ENCODE measurements at regions not wholly inside any gene's neighbourhood (a gene's known extent, or its start where the extent isn't known, plus 50 kb on each side); places are given as distances from the start of the nearest gene placed in this dataset.

DNA sequence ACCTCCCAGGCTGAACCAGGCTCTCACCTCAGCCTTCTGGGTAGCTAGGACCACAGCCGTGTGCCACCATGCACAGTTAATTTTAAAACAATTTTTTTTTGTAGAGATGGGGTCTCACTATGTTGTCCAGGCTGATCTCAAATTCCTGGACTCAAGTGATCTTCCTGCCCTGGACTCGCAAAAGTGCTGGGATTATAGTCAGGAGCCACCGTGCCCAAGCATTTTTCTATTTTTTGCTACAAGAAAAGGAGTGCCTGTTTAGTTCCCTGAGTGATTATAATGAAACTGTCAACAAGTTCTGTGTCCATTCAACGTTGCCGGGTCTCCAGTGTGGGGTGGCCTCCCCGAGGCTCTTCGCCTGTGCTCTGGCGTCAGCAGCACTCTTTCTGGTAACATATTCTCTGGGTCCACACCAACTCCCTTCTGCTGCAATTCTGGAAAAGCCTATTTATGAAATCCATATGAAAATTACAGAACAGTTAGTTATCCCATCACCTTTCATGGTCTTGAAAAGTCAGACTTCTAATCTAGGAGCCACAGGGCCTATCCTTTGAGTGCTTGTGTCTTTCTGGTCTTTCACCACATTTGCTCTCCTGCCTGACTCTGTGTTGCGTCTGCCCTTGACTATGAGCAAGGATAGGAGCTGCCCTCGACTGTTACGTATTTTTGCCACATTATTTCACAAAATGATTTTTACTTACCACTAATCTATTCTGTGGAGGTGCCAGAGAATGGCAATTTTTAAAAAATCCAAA, 172.7 kb downstream of the SOCS6 start:
- no peak for DNase-seq (ENCODE audit: low read depth in 2 of 2)

DNA sequence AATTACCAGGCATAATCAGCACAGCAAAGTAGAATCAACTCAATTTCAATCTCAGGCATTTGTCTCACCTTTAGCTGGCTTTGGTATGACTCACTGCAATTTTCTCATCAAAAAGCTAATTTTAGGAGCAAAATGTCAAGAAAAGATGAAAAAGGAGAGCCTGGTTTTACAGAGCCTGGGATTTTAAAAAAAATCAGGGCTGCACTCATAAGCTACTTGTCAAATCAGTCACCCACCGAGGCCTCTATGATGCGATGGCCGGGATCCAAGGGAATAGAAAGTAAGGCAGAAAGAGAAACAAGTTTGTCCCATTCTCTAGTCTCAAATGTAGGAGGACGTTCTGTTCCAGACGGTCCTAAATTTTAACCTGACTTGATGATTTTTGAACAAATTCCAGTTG, 170.9 kb downstream of the SOCS6 start:
- DNase-seq (ENCODE audit: low read depth in 2 of 2), result no peak

DNA sequence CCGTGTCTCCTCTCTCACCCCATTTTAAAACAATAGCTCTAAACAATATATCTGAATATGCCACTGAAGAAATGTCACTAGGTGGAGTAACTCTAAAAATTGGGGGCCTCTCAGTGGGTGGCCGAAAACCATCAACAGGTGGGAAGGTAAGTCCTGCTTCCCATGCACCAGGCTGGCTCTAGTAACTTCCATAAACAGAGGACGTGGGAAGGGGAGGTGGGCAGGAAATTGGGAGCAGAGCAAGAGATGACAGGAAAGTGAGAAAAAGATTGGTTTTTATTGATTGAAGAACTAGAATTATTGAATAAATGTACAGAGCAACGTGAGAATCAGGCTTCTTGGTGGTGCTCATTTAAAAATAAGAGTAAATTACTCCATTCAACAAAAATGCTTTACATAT, 170.4 kb downstream of the SOCS6 start:
- DNase-seq (ENCODE audit: low read depth in 2 of 2), result no peak

DNA sequence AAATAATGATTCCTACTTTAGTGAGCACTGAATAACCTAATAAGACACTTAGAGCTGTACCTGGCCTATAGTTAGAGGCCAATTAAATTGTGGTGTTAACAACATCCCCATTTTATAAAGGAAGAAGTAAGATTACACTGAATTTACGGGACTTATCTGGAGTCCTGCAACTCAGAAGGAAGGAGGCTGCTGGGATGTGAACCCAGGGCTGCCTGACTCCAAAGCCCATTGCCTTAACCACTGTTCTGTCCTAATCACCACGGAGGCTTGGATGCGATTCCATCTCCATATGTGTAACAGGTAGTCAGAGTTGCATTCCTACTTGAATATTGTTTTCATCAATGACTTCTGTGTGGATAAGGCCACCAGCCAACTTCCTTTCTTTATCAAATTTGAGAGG, 168.9 kb downstream of the SOCS6 start:
- no peak for DNase-seq (ENCODE audit: low read depth in 2 of 2)

DNA sequence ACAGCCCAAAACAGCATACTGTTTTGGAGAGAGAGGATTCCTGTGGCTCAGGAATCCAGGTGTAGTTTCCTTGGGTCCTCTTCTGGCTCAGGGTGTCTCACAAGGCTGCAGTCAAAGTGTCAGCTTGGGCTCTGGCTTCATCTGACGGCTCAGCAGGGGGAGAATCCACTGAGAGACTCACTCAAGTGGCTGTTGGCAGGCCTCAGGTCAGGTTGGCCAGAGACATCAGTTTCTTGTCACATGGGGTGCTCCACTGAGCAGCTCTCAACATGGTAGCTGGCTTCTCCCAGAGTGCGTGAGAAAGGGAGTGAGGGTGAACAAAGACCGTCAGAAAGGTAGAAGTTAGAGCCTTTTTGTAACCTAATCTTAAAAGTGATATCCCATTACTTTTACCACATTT, 168.4 kb downstream of the SOCS6 start:
- no peak for DNase-seq (ENCODE audit: low read depth in 2 of 2)

DNA sequence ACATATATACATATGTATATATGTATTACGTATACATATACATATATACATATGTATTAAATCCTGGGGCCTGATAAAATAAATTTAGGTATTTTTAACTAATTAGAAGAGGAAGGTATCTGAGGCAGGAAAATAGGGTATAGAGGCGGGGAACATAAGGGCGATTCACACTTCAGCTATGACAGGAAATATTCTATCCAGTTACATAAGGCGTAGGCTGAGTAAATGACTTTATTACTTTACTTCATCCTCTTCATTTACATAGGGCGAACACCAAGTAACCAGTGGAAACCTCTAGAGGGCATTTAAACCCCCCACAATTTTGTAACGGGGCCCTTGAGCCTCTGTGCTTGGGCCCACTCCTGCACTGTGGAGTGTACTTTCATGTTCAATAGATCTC, 167.5 kb downstream of the SOCS6 start:
- DNase-seq (ENCODE audit: low read depth in 2 of 2), result no peak

DNA sequence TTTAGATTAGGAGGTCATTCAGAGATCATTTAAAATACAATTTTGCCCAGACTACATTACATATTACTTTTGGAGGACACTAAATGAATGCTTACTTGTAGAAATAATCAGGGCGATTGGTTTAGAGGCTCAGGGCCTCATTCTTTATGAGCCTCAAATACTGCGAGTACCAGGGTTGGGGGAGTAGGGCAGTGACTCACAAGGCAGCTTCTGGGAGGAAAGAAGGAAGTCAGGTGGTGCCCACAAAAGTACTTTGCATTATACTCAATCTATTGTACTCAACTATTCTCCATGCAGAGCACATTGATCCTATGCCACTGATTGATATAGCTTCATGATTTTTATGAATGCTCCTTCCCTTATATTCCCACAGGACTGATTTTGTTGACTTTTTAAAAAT, 166.9 kb downstream of the SOCS6 start:
- no peak for DNase-seq (ENCODE audit: low read depth in 2 of 2)

DNA sequence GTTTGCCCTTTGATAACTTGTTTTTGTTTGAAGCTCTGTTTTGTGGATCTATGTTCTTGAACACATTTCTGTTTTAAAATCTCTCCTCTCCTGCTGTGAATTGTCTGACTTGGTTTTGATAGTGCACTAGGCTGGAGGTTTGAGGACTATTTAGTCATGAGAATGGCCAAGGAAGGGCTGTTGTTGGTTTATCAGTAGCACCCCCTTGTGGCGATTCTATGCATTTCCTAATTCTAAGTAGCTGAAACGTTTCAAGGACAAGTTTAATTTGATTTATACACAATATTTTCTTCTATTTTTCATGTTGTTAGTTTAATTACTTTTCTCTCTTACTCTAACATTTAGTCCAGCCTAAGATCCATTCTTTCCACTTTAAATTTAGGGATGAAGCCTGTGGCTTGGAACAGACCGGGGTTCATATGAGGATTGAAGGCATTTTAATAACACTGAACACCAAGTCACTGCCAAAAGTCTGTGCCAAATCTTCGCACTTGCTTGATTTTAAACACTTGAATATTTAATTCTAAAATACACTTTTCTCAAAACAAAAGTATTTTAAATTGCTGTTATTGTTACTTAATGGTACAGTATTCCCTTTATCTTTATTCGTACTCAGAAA, 166.0 kb downstream of the SOCS6 start:
- no peak for DNase-seq (ENCODE audit: low read depth in 2 of 2)

DNA sequence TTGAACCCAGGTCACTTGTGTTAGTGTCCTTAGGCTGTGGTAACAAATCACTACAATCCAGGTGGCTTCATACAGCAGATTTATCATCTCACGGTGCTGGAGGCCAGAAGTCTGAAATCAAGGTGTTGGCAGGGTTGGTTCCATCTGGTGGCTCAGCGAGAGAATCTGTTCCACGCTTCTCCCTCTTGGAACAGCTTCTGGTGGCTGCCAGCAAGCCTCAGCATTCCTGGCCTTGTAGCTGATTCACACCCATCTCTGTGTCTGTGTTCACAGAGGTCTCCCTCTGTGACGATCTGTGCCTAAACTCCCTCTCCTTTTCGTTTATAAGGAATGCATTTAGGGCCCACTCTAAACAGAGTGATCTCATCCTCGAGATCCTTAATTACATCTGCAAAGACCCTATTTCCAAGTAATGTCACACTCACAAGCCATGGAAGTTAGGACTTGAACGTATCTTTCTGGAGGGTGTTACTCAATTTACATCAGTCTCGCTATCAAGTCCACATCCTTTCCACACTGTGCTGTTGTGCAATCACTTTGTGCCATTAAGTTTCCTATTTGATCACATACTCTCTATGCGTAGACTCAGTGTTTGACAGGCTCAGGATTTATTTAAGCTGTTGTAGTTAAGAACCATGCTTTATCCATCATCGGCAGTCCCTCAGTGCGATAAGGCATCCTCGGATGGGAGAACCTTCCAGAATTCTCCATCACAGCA, 164.4 kb downstream of the SOCS6 start:
- no peak for DNase-seq (ENCODE audit: low read depth in 2 of 2)

DNA sequence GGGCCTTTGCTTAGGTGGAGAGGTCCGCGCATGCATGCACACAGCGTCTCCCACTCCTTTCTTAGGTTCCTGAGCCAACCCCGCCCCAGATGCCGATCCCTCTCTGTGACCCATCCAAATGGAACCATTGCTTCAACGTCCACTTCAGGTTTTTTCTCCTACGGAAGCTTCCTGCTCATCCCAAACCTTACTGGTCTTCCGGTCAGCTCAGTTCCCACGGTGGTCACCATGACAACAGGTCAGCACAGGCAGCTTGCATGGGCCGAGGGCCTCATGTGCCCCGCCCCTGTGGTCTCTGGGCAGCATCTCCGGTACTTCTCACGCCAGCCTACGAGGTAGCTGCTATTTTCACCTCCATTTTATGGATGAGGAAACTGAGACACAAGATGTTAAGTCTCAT, 163.7 kb downstream of the SOCS6 start:
- no peak for DNase-seq (ENCODE audit: low read depth in 2 of 2)

DNA sequence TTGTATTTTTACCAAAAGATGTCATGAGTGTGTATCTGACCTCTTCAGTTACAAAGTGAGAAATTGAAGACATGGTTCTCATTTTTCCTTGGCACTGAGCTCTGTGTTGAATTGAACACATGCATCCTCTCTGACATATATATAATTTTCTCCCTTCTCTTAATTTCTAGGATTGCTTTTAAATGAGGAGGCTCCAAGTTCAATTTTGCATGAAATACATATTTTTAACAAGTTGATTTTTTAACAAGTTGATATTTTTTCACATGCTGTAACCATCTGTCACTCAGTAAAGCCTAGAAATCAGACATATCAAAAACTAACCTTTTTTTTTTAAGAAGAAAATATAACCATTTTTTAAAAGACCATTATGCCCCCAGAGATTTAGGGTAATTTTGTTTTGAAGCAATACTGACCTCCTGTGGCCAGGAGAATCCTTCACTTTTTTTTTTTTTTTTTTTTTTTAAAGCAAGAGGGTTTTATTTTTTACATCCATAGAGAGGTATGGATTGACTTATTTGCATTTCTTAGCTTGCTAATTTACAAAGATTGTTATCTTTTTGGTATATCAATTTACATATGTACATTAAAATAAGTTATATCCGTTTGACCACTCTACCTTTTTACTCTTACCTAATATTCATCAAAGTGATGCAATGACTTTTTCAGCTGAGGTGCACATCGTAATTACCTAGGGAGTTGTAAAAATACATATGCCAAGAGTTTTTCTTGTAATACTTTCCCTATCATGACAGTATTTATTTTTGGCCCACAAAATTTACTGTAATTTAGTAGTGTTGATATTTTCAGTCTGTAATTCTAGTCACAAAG, 161.8 kb downstream of the SOCS6 start:
- DNase-seq (ENCODE audit: low read depth in 2 of 2), result no peak

DNA sequence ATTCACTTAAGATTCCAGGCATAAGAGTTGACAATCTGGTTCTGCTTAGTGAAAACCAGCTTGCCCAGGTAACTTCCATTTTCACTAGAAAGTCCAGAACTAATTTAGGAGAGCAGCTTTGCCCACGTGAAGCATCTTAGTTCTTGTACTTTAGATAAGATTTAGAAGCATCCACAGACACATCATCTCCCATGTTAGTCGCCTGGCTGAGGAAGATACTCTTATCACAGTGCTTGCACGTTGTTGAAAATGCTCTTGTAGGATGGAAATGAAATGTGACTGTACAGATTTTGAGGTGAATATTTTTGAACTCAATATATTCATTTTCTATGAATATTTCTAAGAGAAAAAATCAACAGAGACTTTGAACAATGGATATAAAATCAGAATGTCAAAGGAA, 159.7 kb downstream of the SOCS6 start:
- DNase-seq (ENCODE audit: low read depth in 2 of 2), result no peak

DNA sequence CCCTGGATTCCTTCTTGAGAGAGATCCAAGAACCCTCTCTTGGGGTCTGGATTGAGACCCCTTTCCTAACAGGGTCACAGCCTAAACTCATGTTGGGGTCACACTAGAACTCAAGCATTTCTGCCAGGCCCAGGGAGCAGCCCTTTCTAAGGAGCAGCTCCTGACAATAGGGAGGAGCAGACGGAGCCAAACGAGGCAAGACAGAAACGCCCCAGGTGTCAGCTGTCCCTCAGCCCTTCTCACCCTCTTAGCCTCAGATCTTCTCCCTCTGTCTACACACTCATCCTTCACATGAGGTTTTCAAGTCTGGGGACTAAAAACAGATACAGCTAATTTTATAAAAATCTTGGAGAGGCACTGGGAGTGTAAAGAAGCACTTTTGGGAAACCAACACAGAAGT, 157.2 kb downstream of the SOCS6 start:
- DNase-seq (ENCODE audit: low read depth in 2 of 2), result no peak

DNA sequence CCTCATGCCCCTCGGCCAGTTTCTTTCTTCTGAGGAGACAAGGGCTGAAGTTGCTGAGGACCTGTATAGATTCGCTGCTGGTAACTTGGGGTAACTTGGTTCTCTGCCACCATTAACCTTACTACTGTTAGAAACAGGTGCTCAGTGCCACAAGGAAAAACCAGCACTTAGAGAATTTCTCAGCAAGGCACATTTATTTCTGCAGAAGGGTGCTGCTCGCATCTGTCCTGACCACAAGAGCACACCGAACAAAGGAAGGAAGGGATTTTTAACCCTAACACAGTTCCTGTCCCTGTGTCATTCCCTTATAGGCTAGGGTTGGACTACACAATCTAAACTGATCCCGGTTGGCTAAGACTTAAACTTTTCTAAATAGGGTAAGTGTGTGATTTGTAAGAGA, 154.1 kb downstream of the SOCS6 start:
- no peak for DNase-seq (ENCODE audit: low read depth in 2 of 2)

DNA sequence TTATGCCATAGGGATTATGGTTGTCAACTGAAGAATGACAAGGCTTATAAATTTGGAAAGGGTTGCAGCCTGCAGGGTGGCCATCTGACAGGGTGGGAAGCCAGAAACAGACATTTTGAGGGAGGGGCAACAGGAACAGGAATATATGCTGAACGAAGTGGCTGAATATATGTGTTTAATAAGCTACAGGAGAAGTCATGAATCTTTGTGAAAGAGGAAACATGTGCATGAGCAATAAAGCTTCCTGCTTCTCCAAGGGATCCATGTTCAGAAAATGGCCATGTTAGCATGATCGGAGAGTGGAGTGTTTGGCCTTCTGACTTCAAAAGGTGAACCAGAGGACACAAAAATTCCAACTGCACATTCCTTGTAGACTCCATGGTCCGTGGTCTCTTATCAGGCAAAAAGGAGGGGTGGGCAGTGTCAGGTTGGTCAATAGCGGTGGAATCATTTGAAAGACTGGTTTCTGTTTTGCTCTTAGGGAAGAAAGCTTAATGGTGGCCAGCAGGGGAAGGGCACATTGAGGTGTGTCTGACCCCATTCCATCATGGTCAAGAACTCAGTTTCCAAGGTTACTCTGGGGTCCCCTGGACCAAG, 144.1 kb downstream of the SOCS6 start:
- DNase-seq (ENCODE audit: low read depth in 2 of 2), result no peak

DNA sequence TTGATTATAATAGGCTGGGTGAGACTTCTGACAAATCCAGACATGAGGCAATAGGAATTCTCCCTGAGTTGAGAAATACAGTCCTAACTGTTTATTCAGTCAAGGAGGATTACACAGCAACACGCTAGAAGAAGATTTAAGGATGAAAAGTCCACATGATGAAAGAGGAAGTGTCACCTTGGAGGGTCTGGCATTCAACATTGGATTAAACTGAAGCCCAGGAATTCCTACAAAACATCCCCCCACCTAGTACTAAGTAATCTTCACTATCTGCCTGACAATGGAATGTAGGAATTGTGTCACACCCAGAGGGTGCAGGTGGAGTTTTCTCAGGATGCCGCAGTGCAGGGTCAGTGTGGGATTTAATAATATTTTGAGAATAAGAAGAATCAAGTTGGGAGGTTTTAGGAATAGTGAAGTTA, 142.4 kb downstream of the SOCS6 start:
- no peak for DNase-seq (ENCODE audit: low read depth in 2 of 2)

DNA sequence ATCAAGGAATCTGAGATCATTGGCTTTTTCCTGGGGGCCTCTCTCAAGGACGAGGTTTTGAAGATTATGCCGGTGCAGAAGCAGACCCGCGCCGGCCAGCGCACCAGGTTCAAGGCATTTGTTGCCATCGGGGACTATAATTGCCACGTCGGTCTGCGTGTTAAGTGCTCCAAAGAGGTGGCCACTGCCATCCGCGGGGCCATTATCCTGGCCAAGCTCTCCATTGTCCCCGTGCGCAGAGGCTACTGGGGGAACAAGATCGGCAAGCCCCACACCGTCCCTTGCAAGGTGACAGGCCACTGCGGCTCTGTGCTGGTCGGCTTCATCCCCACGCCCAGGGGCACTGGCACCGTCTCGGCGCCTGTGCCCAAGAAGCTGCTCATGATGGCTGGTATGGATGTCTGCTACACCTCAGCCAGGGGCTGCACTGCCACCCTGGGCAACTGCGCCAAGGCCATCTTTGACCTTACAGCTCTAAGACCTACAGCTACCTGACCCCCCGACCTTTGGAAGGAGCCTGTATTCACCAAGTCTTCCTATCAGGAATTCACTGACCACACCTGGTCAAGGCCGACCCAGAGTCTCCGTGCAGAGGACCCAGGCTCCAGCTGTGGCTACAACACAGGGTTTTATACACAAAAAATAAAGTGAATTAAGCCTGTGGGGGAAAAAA, 141.8 kb downstream of the SOCS6 start:
- DNase-seq (ENCODE audit: low read depth in 2 of 2), result no peak

DNA sequence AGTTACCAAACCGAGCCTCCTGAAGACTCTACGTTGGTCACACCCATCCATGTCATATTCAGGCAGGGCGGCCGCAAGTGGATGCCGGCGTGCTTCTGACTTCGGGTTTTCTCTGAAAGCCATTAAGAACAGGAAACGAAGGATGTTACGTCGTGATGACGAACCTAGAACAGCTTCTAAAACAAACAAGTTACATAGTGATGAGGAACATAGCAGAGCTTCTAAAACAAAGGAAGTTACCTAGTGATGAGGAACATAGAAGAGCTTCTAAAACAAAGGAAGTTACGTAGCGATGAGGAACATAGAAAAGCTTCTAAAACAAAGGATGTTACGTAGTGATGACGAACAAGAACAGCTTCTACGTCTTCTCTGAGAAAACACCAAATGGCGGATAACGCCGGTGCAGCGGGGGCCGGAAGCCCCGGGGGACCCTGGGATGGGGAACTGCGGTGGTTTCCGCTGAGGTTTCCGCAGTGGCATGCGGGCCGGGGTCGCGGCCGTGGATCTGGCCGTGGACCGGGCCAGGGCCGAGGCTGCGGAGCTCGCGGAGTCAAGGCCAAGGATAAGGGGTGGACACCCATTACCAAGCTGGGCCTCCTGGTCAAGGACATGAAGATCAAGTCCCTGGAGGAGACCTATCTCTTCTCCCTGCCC, 141.1 kb downstream of the SOCS6 start:
- DNase-seq (ENCODE audit: low read depth in 2 of 2), result no peak

DNA sequence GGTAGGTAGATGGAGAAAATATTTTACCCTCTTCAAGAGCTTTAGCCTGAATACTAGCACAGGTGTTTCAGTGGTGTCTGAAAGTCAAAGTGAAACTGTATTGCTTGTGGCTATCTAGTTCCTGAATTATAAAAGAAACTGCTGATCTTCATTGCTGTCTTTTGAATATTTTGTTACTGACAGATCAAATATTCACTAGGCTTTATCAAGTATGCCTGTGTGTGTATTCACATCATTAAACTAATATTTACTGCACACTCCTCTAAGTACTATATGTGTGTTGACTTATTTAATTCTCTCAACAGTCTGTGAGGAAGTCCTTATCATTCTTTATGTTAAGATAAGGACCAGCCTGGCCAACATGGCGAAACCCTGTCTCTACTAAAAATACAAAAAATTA, 139.6 kb downstream of the SOCS6 start:
- no peak for DNase-seq (ENCODE audit: low read depth in 2 of 2)

DNA sequence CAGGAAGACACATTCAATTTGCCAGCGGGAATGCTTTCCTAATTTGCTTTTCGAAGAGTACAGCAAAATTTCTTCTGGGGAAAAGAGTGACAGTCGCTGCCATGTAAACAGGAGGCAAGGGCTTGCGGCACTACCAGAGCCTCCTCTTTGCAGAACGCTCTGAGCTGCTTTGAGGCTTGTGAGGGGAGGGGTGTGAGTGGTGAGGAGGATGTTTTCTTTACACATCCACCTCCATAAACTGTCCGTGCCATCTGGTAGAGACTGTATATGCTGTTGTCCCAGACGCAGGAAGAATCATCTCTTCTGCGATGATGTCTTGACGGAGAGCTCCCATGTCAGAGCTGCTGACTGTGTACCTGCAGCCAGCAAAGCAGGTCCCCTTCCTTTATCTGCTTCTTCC, 138.0 kb downstream of the SOCS6 start:
- no peak for DNase-seq (ENCODE audit: low read depth in 2 of 2)

DNA sequence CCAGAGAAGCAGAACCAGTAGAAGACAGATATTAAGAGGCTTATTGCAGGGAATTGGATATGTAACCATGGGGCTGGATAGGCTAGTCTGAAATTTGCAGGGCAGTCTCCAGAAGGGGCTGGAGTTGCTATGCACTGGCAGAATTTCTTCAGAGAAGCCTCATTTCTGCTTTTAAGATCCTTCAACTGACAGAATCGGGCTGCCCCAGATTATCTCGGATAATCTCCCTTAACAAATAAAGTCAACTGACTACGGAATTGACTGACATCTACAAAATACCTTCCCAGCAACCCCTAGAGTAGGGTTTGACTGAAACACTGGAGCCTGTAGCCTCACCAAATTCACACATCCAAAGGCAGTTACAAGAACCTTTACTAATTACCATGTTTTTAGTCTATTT, 136.4 kb downstream of the SOCS6 start:
- no peak for DNase-seq (ENCODE audit: low read depth in 2 of 2)

Measured in activated CD8-positive, alpha-beta memory T cell treated with anti-CD3 and anti-CD28 coated beads for 4 hours (primary cell).